ENCODE measurements at regions not wholly inside any gene's neighbourhood (a gene's known extent, or its start where the extent isn't known, plus 50 kb on each side); places are given as distances from the start of the nearest gene placed in this dataset.

DNA sequence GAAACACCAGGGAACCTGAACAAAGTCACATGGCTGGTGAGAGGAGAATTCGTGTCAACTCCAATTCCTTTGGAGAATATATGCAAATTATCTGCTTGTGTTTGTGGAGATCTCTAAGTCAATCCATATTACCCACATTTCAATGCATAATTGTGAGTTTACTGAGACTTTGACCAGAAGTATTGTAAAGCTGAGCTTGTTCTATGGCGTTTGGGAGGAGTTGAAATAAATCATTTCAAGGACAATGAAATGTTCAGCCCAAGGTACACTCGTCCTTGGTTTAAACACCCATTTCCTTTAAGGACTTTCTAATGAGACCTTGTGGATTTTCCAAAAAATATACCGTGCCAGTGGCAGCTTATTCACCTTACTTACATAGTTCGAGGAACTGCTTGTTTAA is 186.6 kb upstream of the HDAC9 start:
- no peak for TF ChIP-seq CTCF (IDR thresholded peaks at IDR 0.05; ENCODE audit: insufficient read depth, low read depth, low read length)
- no peak for TF ChIP-seq EZH2 (IDR thresholded peaks at IDR 0.05; ENCODE audit: insufficient read depth, low read length)

Measured in astrocyte (in vitro differentiated cells and primary cell).